IMR-90 (cell line): ENCODE measurements at regions not wholly inside any gene's neighbourhood (a gene's known extent, or its start where the extent isn't known, plus 50 kb on each side); places are given as distances from the start of the nearest gene placed in this dataset.

ENCODE experiments used
- BHLHE40 ChIP-seq: fragments of 150-350 bp; IDR thresholded peaks from 2 replicates; pipeline ENCODE4 v1.6.1; 2016; ENCODE audit warnings: mild to moderate bottlenecking, low read depth, low read length
- CEBPB ChIP-seq: IDR thresholded peaks from 2 replicates; pipeline ENCODE4 v1.6.1; 2012; ENCODE audit warnings: low read depth, low read length, improper control_type of control experiment
- CTCF ChIP-seq: conservative IDR thresholded peaks from 2 replicates; pipeline ENCODE4 v1.5.1; 2012; ENCODE audit warnings: mild to moderate bottlenecking, low read depth, low read length, improper control_type of control experiment
- ELK1 ChIP-seq: fragments of 150-350 bp; IDR thresholded peaks from 2 replicates; pipeline ENCODE4 v1.6.1; 2016; ENCODE audit warnings: low read depth, mild to moderate bottlenecking, low read length, moderate library complexity, borderline replicate concordance
- FOS ChIP-seq: fragments of 150-350 bp; IDR thresholded peaks from 2 replicates; pipeline ENCODE4 v1.6.1; 2016; ENCODE audit warnings: low read depth, low read length
- MAFK ChIP-seq: IDR thresholded peaks from 2 replicates; pipeline ENCODE4 v1.6.1; 2012; ENCODE audit warnings: low read depth, low read length, improper control_type of control experiment
- MAZ ChIP-seq: IDR thresholded peaks from 2 replicates; pipeline ENCODE4 v1.6.1; 2012; ENCODE audit warnings: low read depth, mild to moderate bottlenecking, low read length, improper control_type of control experiment, moderate library complexity, borderline replicate concordance
- MXI1 ChIP-seq: IDR thresholded peaks from 2 replicates; pipeline ENCODE4 v1.6.1; 2012; ENCODE audit warnings: low read depth, mild to moderate bottlenecking, low read length, moderate library complexity, borderline replicate concordance
- POLR2A ChIP-seq: IDR thresholded peaks from 2 replicates; pipeline ENCODE4 v1.6.1; 2012; ENCODE audit warnings: mild to moderate bottlenecking, low read depth, low read length
- RAD21 ChIP-seq: IDR thresholded peaks from 2 replicates; pipeline ENCODE4 v1.6.1; 2012; ENCODE audit warnings: low read length, improper control_type of control experiment
- RCOR1 ChIP-seq: IDR thresholded peaks from 2 replicates; pipeline ENCODE4 v1.6.1; 2012; ENCODE audit warnings: mild to moderate bottlenecking, low read length, improper control_type of control experiment; ENCODE audit not compliant: insufficient replicate concordance
- RFX5 ChIP-seq: IDR thresholded peaks from 2 replicates; pipeline ENCODE4 v1.8.0; 2012; ENCODE audit warnings: low read depth, mild to moderate bottlenecking, low read length, moderate library complexity
- SMC3 ChIP-seq: fragments of 150-350 bp; IDR thresholded peaks from 2 replicates; pipeline ENCODE4 v1.6.1; 2016; ENCODE audit warnings: low read depth, mild to moderate bottlenecking, antibody characterized with exemption, low read length, moderate library complexity

GRCh38 chr2:45330108-45330507 is 281.0 kb downstream of the SRBD1 start:
- TF ChIP-seq POLR2A = no peak
- TF ChIP-seq RCOR1 = no peak
- no peak for TF ChIP-seq CTCF
- no peak for TF ChIP-seq ELK1
- no peak for TF ChIP-seq CEBPB
- no peak for TF ChIP-seq FOS
- no peak for TF ChIP-seq SMC3
- no peak for TF ChIP-seq MAFK
- no peak for TF ChIP-seq RAD21
- TF ChIP-seq BHLHE40 = no peak
- TF ChIP-seq MXI1 = no peak
- no peak for TF ChIP-seq MAZ
- no peak for TF ChIP-seq RFX5
